SK-N-MC (cell line): ENCODE measurements at regions not wholly inside any gene's neighbourhood (a gene's known extent, or its start where the extent isn't known, plus 50 kb on each side); places are given as distances from the start of the nearest gene placed in this dataset.

Experiments used
- EZH2 ChIP-seq: fragments of 200-600 bp; sonication (generic); IDR thresholded peaks from one replicate; pipeline ENCODE4 v1.6.1; 2017; ENCODE audit warnings: antibody characterized with exemption
- FOXP2 ChIP-seq: optimal IDR thresholded peaks from 2 replicates; pipeline ENCODE3; 2011; ENCODE audit warnings: mild to moderate bottlenecking, moderate library complexity; ENCODE audit not compliant: insufficient read depth; ENCODE audit errors: extremely low read length, control extremely low read depth
- POLR2AphosphoS5 ChIP-seq: IDR thresholded peaks from 2 replicates; pipeline ENCODE4 v1.6.1; 2012; ENCODE audit warnings: mild to moderate bottlenecking, low read depth, low read length, borderline replicate concordance

GRCh38 chr6:25065666-25066065 is 129.9 kb upstream of the RIPOR2 start:
- no peak for TF ChIP-seq EZH2
- no peak for TF ChIP-seq FOXP2
- TF ChIP-seq POLR2AphosphoS5: no peak
